Fibroblast of pulmonary artery (primary cell): ENCODE measurements at regions not wholly inside any gene's neighbourhood (a gene's known extent, or its start where the extent isn't known, plus 50 kb on each side); places are given as distances from the start of the nearest gene placed in this dataset.

Experiments
- DNase-seq: peaks from one replicate; pipeline ENCODE4 v3.0.0-alpha.2; 2010; ENCODE audit warnings: low read depth
- H3K4me3 ChIP-seq: replicated peaks from 2 replicates; pipeline ENCODE4 v1.5.1; 2011; ENCODE audit warnings: low read depth, mild to moderate bottlenecking, control low read depth, low read length, moderate library complexity
- CTCF ChIP-seq: IDR thresholded peaks from 2 replicates; pipeline ENCODE4 v1.5.1; 2011; ENCODE audit warnings: mild to moderate bottlenecking, control low read depth, low read length, inconsistent platforms; ENCODE audit errors: missing control alignments

GRCh38 chr2:239543702-239544101 lies 142.9 kb upstream of the HDAC4 start:
- no peak for TF ChIP-seq CTCF

GRCh38 chr2:239540174-239540573 lies 139.4 kb upstream of the HDAC4 start:
- H3K4me3 ChIP-seq: no peak overlapping the region
- no peak for TF ChIP-seq CTCF
- no peak for DNase-seq

More at GRCh38 chr2:239543702-239544101, 142.9 kb upstream of the HDAC4 start:
- H3K4me3 ChIP-seq: no peak overlapping the region
- DNase-seq: no peak

- no peak overlapping the region for H3K4me3 ChIP-seq
- DNase-seq: no peak
- TF ChIP-seq CTCF: no peak
These were observed 138.9 kb upstream of the HDAC4 start for GRCh38 chr2:239539776-239540100.

- no peak overlapping the region for H3K4me3 ChIP-seq
- TF ChIP-seq CTCF: no peak
- no peak for DNase-seq
These were observed 138.4 kb upstream of the HDAC4 start for GRCh38 chr2:239539083-239539775.

GRCh38 chr2:239538357-239539052 lies 137.7 kb upstream of the HDAC4 start:
- DNase-seq: no peak
- no peak for TF ChIP-seq CTCF
- no peak overlapping the region for H3K4me3 ChIP-seq

- no peak overlapping the region for H3K4me3 ChIP-seq
- no peak for DNase-seq
- TF ChIP-seq CTCF: no peak
These were observed 137.0 kb upstream of the HDAC4 start for GRCh38 chr2:239537633-239538356.
